Activated CD4-positive, alpha-beta T cell treated with anti-CD3 and anti-CD28 coated beads, Interleukin-2, Interleukin-6, amounts not matched to agents 100 ng/mL and 50 ng/mL, durations not matched to agents 16 hours and 8 hours (primary cell): ENCODE measurements at regions not wholly inside any gene's neighbourhood (a gene's known extent, or its start where the extent isn't known, plus 50 kb on each side); places are given as distances from the start of the nearest gene placed in this dataset.

Experiments
- DNase-seq: peaks from one replicate; pipeline ENCODE4 v3.0.0-alpha.2; 2020

- DNase-seq = no peak
Observed at GRCh38 chr17:34692920-34693319, 113.5 kb downstream of the TMEM132E start.
